Liver (tissue), 3 donors: ENCODE measurements at regions not wholly inside any gene's neighbourhood (a gene's known extent, or its start where the extent isn't known, plus 50 kb on each side); places are given as distances from the start of the nearest gene placed in this dataset.

Experiments used
- JUND ChIP-seq, 2 donors: IDR thresholded peaks; 2 replicates each; pipeline ENCODE4 v1.6.1; 2016; ENCODE audit warnings: antibody characterized with exemption in 2 of 2
- TAF1 ChIP-seq: conservative IDR thresholded peaks from 2 replicates; pipeline ENCODE4 v1.6.1; 2016; ENCODE audit warnings: antibody characterized with exemption, mild to moderate bottlenecking
- YY1 ChIP-seq: IDR thresholded peaks from 2 replicates; pipeline ENCODE4 v1.6.1; 2016; ENCODE audit warnings: antibody characterized with exemption, mild to moderate bottlenecking
- TF ChIP-seq, protein P1 (sequence below): fragments of 150-350 bp; IDR thresholded peaks from 2 replicates; pipeline ENCODE4 v1.5.1; 2017; ENCODE audit warnings: improper control_type of control experiment, low read depth, low read length; ENCODE audit not compliant: missing input control
- TF ChIP-seq, protein P2 (sequence below): IDR thresholded peaks from 2 replicates; pipeline ENCODE4 v1.6.1; 2016; ENCODE audit warnings: antibody characterized with exemption, mild to moderate bottlenecking
- donor health status: healthy.
- donor health status: healthy.

- TF ChIP-seq, protein P1, sequence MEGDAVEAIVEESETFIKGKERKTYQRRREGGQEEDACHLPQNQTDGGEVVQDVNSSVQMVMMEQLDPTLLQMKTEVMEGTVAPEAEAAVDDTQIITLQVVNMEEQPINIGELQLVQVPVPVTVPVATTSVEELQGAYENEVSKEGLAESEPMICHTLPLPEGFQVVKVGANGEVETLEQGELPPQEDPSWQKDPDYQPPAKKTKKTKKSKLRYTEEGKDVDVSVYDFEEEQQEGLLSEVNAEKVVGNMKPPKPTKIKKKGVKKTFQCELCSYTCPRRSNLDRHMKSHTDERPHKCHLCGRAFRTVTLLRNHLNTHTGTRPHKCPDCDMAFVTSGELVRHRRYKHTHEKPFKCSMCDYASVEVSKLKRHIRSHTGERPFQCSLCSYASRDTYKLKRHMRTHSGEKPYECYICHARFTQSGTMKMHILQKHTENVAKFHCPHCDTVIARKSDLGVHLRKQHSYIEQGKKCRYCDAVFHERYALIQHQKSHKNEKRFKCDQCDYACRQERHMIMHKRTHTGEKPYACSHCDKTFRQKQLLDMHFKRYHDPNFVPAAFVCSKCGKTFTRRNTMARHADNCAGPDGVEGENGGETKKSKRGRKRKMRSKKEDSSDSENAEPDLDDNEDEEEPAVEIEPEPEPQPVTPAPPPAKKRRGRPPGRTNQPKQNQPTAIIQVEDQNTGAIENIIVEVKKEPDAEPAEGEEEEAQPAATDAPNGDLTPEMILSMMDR: no peak
- TF ChIP-seq, protein P2, sequence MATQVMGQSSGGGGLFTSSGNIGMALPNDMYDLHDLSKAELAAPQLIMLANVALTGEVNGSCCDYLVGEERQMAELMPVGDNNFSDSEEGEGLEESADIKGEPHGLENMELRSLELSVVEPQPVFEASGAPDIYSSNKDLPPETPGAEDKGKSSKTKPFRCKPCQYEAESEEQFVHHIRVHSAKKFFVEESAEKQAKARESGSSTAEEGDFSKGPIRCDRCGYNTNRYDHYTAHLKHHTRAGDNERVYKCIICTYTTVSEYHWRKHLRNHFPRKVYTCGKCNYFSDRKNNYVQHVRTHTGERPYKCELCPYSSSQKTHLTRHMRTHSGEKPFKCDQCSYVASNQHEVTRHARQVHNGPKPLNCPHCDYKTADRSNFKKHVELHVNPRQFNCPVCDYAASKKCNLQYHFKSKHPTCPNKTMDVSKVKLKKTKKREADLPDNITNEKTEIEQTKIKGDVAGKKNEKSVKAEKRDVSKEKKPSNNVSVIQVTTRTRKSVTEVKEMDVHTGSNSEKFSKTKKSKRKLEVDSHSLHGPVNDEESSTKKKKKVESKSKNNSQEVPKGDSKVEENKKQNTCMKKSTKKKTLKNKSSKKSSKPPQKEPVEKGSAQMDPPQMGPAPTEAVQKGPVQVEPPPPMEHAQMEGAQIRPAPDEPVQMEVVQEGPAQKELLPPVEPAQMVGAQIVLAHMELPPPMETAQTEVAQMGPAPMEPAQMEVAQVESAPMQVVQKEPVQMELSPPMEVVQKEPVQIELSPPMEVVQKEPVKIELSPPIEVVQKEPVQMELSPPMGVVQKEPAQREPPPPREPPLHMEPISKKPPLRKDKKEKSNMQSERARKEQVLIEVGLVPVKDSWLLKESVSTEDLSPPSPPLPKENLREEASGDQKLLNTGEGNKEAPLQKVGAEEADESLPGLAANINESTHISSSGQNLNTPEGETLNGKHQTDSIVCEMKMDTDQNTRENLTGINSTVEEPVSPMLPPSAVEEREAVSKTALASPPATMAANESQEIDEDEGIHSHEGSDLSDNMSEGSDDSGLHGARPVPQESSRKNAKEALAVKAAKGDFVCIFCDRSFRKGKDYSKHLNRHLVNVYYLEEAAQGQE: no peak
- TF ChIP-seq TAF1 (no peak), YY1 (no peak), JUND (IDR thresholded peaks at IDR 0.05) (no peak)
Observed at GRCh38 chr6:996271-996852, 303.4 kb upstream of the EXOC2 start.
